ENCODE measurements at regions not wholly inside any gene's neighbourhood (a gene's known extent, or its start where the extent isn't known, plus 50 kb on each side); places are given as distances from the start of the nearest gene placed in this dataset.
"Not testable (repeated sequence)": the region's sequence is repeated elsewhere in the genome, so short reads cannot be mapped to it uniquely, and the experiment has no call there.

GRCh38 chr3:147705651-147706051, 296.5 kb downstream of the ZIC1 start:
- Histone ChIP-seq H2AK5ac (ENCODE audit: low read length) (no peak overlapping the region), H2AFZ (ENCODE audit: insufficient read depth, low read length, poor library complexity) (no peak overlapping the region), H3K18ac (ENCODE audit: low read length) (no peak overlapping the region), H2BK12ac (ENCODE audit: low read length) (no peak overlapping the region), H4K91ac (ENCODE audit: low read depth, low read length) (no peak overlapping the region), H3K4ac (ENCODE audit: low read depth, low read length) (no peak overlapping the region), H3K79me1 (ENCODE audit: low read length) (no peaks in the 10 kb centered on the region), H2BK5ac (ENCODE audit: low read depth, low read length, poor library complexity) (no peak overlapping the region), H4K12ac (ENCODE audit: low read depth, low read length) (no peak overlapping the region), H3K4me3 (ENCODE audit: low read depth, low read length) (no peak overlapping the region), H3K4me2 (ENCODE audit: low read length) (no peak overlapping the region), H3K27me3 (ENCODE audit: insufficient read depth, low read length) (no peaks in the 10 kb centered on the region), H3K23ac (ENCODE audit: low read length) (no peak overlapping the region), H2BK120ac (ENCODE audit: insufficient read depth, low read length, poor library complexity) (no peak overlapping the region), H3K14ac (ENCODE audit: low read length) (no peak overlapping the region), H3K4me1 (ENCODE audit: control insufficient read depth in 1 of 2, insufficient read depth in 2 of 2, low read length in 2 of 2) (no peaks in the 10 kb centered on the region), H4K8ac (ENCODE audit: low read depth, low read length) (no peak overlapping the region), H3K79me2 (ENCODE audit: control insufficient read depth, insufficient read depth, low read length, poor library complexity) (no peaks in the 10 kb centered on the region), H3K36me3 (ENCODE audit: control insufficient read depth in 1 of 2, insufficient read depth in 2 of 2, low read length in 2 of 2) (no peaks in the 10 kb centered on the region), H3K27ac (ENCODE audit: low read depth, low read length) (no peak overlapping the region), H3K9me3 (ENCODE audit: insufficient read depth, low read depth, low read length) (no peaks in the 10 kb centered on the region), H3K9ac (ENCODE audit: low read length) (no peak overlapping the region)
- no peak for DNase-seq
- WGBS (ENCODE audit: extremely low coverage, insufficient coverage, insufficient read length): no CpG with 5 or more reads among the region's 2 CpGs

- H3K14ac ChIP-seq (ENCODE audit: low read length); H3K4me1 ChIP-seq (ENCODE audit: control insufficient read depth in 1 of 2, insufficient read depth in 2 of 2, low read length in 2 of 2); H2AFZ ChIP-seq (ENCODE audit: insufficient read depth, low read length, poor library complexity); H4K12ac ChIP-seq (ENCODE audit: low read depth, low read length); H3K36me3 ChIP-seq (ENCODE audit: control insufficient read depth in 1 of 2, insufficient read depth in 2 of 2, low read length in 2 of 2); H3K27me3 ChIP-seq (ENCODE audit: insufficient read depth, low read length); H3K18ac ChIP-seq (ENCODE audit: low read length); H3K79me1 ChIP-seq (ENCODE audit: low read length); H3K23ac ChIP-seq (ENCODE audit: low read length); H3K9ac ChIP-seq (ENCODE audit: low read length); H3K9me3 ChIP-seq (ENCODE audit: insufficient read depth, low read depth, low read length); H2BK12ac ChIP-seq (ENCODE audit: low read length); H3K4me3 ChIP-seq (ENCODE audit: low read depth, low read length); H4K91ac ChIP-seq (ENCODE audit: low read depth, low read length); H2BK5ac ChIP-seq (ENCODE audit: low read depth, low read length, poor library complexity); H3K4me2 ChIP-seq (ENCODE audit: low read length); H3K27ac ChIP-seq (ENCODE audit: low read depth, low read length); H3K79me2 ChIP-seq (ENCODE audit: control insufficient read depth, insufficient read depth, low read length, poor library complexity); H2AK5ac ChIP-seq (ENCODE audit: low read length); H2BK120ac ChIP-seq (ENCODE audit: insufficient read depth, low read length, poor library complexity); H4K8ac ChIP-seq (ENCODE audit: low read depth, low read length); H3K4ac ChIP-seq (ENCODE audit: low read depth, low read length); DNase-seq: not testable (repeated sequence)
- WGBS (ENCODE audit: extremely low coverage, insufficient coverage, insufficient read length): no CpG with 5 or more reads among the region's 1 CpG
Observed at GRCh38 chr3:147710753-147711152, 301.6 kb downstream of the ZIC1 start.

DNA sequence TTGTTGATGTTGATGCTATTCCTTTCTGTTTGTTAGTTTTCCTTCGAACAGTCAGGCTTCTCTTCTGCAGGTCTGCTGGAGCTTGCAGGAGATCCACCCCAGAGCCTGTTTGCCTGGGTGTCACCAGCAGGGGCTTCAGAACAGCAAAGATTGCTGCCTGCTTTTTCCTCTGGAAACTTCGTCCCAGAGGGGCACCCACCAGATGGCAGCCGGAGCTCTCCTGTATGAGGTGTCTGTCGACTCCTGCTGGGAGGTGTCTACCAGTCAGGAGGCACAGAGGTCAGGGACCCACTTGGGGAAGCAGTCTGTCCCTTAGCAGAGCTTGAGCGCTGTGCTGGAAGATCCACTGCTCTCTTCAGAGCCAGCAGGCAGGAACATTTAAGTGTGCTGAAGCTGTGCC, 303.2 kb downstream of the ZIC1 start:
- Histone ChIP-seq H3K9me3 (ENCODE audit: insufficient read depth, low read depth, low read length) (no peaks in the 10 kb centered on the region), H3K79me2 (ENCODE audit: control insufficient read depth, insufficient read depth, low read length, poor library complexity) (no peaks in the 10 kb centered on the region), H2AFZ (ENCODE audit: insufficient read depth, low read length, poor library complexity) (no peak overlapping the region), H2BK120ac (ENCODE audit: insufficient read depth, low read length, poor library complexity) (no peak overlapping the region), H3K9ac (ENCODE audit: low read length) (no peak overlapping the region), H4K8ac (ENCODE audit: low read depth, low read length) (no peak overlapping the region), H3K36me3 (ENCODE audit: control insufficient read depth in 1 of 2, insufficient read depth in 2 of 2, low read length in 2 of 2) (no peaks in the 10 kb centered on the region), H3K4me2 (ENCODE audit: low read length) (no peak overlapping the region), H3K23ac (ENCODE audit: low read length) (no peak overlapping the region), H2BK5ac (ENCODE audit: low read depth, low read length, poor library complexity) (no peak overlapping the region), H2BK12ac (ENCODE audit: low read length) (no peak overlapping the region), H3K4ac (ENCODE audit: low read depth, low read length) (no peak overlapping the region), H4K12ac (ENCODE audit: low read depth, low read length) (no peak overlapping the region), H3K4me1 (ENCODE audit: control insufficient read depth in 1 of 2, insufficient read depth in 2 of 2, low read length in 2 of 2) (no peaks in the 10 kb centered on the region), H3K27me3 (ENCODE audit: insufficient read depth, low read length) (no peaks in the 10 kb centered on the region), H3K14ac (ENCODE audit: low read length) (no peak overlapping the region), H3K27ac (ENCODE audit: low read depth, low read length) (no peak overlapping the region), H3K79me1 (ENCODE audit: low read length) (no peaks in the 10 kb centered on the region), H3K4me3 (ENCODE audit: low read depth, low read length) (no peak overlapping the region), H2AK5ac (ENCODE audit: low read length) (no peak overlapping the region), H4K91ac (ENCODE audit: low read depth, low read length) (no peak overlapping the region), H3K18ac (ENCODE audit: low read length) (no peak overlapping the region)
- no CpG with 5 or more reads among the region's 5 CpGs for WGBS (ENCODE audit: extremely low coverage, insufficient coverage, insufficient read length)
- DNase-seq: no peak

DNA sequence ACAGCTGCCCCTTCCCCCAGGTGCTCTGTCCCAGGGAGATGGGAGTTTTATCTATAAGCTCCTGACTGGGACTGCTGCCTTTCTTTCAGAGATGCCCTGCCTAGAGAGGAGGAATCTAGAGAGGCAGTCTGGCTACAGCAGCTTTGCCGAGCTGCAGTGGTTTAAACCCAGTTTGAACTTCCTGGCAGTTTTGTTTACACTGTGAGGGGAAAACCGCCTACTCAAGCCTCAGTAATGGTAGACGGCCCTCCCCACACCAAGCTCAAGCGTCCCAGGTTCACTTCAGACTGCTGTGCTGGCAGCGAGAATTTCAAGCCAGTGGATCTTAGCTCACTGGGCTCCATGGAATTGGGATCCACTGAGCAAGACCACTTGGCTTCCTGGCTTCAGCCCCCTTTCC, 303.6 kb downstream of the ZIC1 start:
- not testable (repeated sequence) for H3K23ac ChIP-seq (ENCODE audit: low read length); H2BK12ac ChIP-seq (ENCODE audit: low read length); H2AFZ ChIP-seq (ENCODE audit: insufficient read depth, low read length, poor library complexity); H2AK5ac ChIP-seq (ENCODE audit: low read length); H3K36me3 ChIP-seq (ENCODE audit: control insufficient read depth in 1 of 2, insufficient read depth in 2 of 2, low read length in 2 of 2); H3K27me3 ChIP-seq (ENCODE audit: insufficient read depth, low read length); H3K27ac ChIP-seq (ENCODE audit: low read depth, low read length); H3K14ac ChIP-seq (ENCODE audit: low read length); H3K4ac ChIP-seq (ENCODE audit: low read depth, low read length); H3K79me1 ChIP-seq (ENCODE audit: low read length); H3K18ac ChIP-seq (ENCODE audit: low read length); H2BK5ac ChIP-seq (ENCODE audit: low read depth, low read length, poor library complexity); H3K9ac ChIP-seq (ENCODE audit: low read length); H4K91ac ChIP-seq (ENCODE audit: low read depth, low read length); H3K9me3 ChIP-seq (ENCODE audit: insufficient read depth, low read depth, low read length); H4K12ac ChIP-seq (ENCODE audit: low read depth, low read length); H2BK120ac ChIP-seq (ENCODE audit: insufficient read depth, low read length, poor library complexity); H3K4me1 ChIP-seq (ENCODE audit: control insufficient read depth in 1 of 2, insufficient read depth in 2 of 2, low read length in 2 of 2); H3K4me2 ChIP-seq (ENCODE audit: low read length); H4K8ac ChIP-seq (ENCODE audit: low read depth, low read length); DNase-seq; H3K4me3 ChIP-seq (ENCODE audit: low read depth, low read length); H3K79me2 ChIP-seq (ENCODE audit: control insufficient read depth, insufficient read depth, low read length, poor library complexity)
- WGBS (ENCODE audit: extremely low coverage, insufficient coverage, insufficient read length): no CpG with 5 or more reads among the region's 5 CpGs

Measured in trophoblast cell (in vitro differentiated cells and primary cell).